ENCODE measurements at regions not wholly inside any gene's neighbourhood (a gene's known extent, or its start where the extent isn't known, plus 50 kb on each side); places are given as distances from the start of the nearest gene placed in this dataset.
A peak's percentile ranks its signal among the peaks of the same experiment; 100 is the strongest.

- DNase-seq (ENCODE audit: low read depth in 2 of 2), result no peak
Measured at GRCh38 chr14:49240383-49240782, 345.8 kb downstream of the RPS29 start.

- DNase-seq (ENCODE audit: low read depth in 2 of 2), result no peak
Measured at GRCh38 chr14:49228552-49228951, 357.6 kb downstream of the RPS29 start.

- DNase-seq (ENCODE audit: low read depth in 2 of 2), result no peak
Measured at GRCh38 chr14:49221316-49221715, 364.9 kb downstream of the RPS29 start.

GRCh38 chr14:49220492-49220891 lies 365.7 kb downstream of the RPS29 start:
- no peak for DNase-seq (ENCODE audit: low read depth in 2 of 2)

- DNase-seq (ENCODE audit: low read depth in 2 of 2), result no peak
Measured at GRCh38 chr14:49218436-49219092, 367.6 kb downstream of the RPS29 start.

GRCh38 chr14:49212721-49213120 lies 373.5 kb downstream of the RPS29 start:
- DNase-seq (ENCODE audit: low read depth in 2 of 2), result no peak

- no peak for DNase-seq (ENCODE audit: low read depth in 2 of 2)
Measured at GRCh38 chr14:49209416-49209815, 376.8 kb downstream of the RPS29 start.

- DNase-seq (ENCODE audit: low read depth in 2 of 2), result no peak
Measured at GRCh38 chr14:49206828-49207227, 379.4 kb downstream of the RPS29 start.

- DNase-seq (ENCODE audit: low read depth in 2 of 2), result no peak
Measured at GRCh38 chr14:49203676-49204075, 382.5 kb downstream of the RPS29 start.

- DNase-seq (ENCODE audit: low read depth in 2 of 2), result no peak
Measured at GRCh38 chr14:49199159-49199558, 387.0 kb downstream of the RPS29 start.

- DNase-seq (ENCODE audit: low read depth in 2 of 2), result no peak
Measured at GRCh38 chr14:49196327-49196726, 389.9 kb downstream of the RPS29 start.

GRCh38 chr14:49194067-49194466 lies 392.1 kb downstream of the RPS29 start:
- DNase-seq (ENCODE audit: low read depth in 2 of 2), result no peak

- no peak for DNase-seq (ENCODE audit: low read depth in 2 of 2)
Measured at GRCh38 chr14:49193332-49194065, 392.7 kb downstream of the RPS29 start.

- DNase-seq (ENCODE audit: low read depth in 2 of 2), result no peak
Measured at GRCh38 chr14:49191380-49191779, 394.8 kb downstream of the RPS29 start.

GRCh38 chr14:49189375-49189774 lies 396.8 kb downstream of the RPS29 start:
- no peak for DNase-seq (ENCODE audit: low read depth in 2 of 2)

GRCh38 chr14:49187799-49188198 lies 398.4 kb downstream of the RPS29 start:
- no peak for DNase-seq (ENCODE audit: low read depth in 2 of 2)

- peak; percentile 19 to 21 for DNase-seq (ENCODE audit: low read depth in 2 of 2)
Measured at GRCh38 chr14:49173765-49174373, 412.3 kb downstream of the RPS29 start.

- DNase-seq (ENCODE audit: low read depth in 2 of 2), result no peak
Measured at GRCh38 chr14:49164074-49164473, 422.1 kb downstream of the RPS29 start.

- DNase-seq (ENCODE audit: low read depth in 2 of 2), result no peak
Measured at GRCh38 chr14:49160983-49161382, 425.2 kb downstream of the RPS29 start.

GRCh38 chr14:49159081-49159480 lies 427.1 kb downstream of the RPS29 start:
- DNase-seq (ENCODE audit: low read depth in 2 of 2), result no peak

GRCh38 chr14:49139593-49139992 lies 446.6 kb downstream of the RPS29 start:
- no peak for DNase-seq (ENCODE audit: low read depth in 2 of 2)

- no peak for DNase-seq (ENCODE audit: low read depth in 2 of 2)
Measured at GRCh38 chr14:49134940-49135339, 451.2 kb downstream of the RPS29 start.

- no peak for DNase-seq (ENCODE audit: low read depth in 2 of 2)
Measured at GRCh38 chr14:49121246-49121645, 464.9 kb downstream of the RPS29 start.

Measured in stimulated activated CD4-positive, alpha-beta T cell treated with anti-CD3 and anti-CD28 coated beads, Interleukin-15, amount 100 ng/mL, for 48 hours (primary cell).